Renal pelvis (tissue), 1 donor: ENCODE measurements at regions not wholly inside any gene's neighbourhood (a gene's known extent, or its start where the extent isn't known, plus 50 kb on each side); places are given as distances from the start of the nearest gene placed in this dataset.
"Not testable (repeated sequence)": the region's sequence is repeated elsewhere in the genome, so short reads cannot be mapped to it uniquely, and the experiment has no call there.

Experiments
- DNase-seq: peaks from one replicate; pipeline ENCODE4 v3.0.0-alpha.2; 2013

DNA sequence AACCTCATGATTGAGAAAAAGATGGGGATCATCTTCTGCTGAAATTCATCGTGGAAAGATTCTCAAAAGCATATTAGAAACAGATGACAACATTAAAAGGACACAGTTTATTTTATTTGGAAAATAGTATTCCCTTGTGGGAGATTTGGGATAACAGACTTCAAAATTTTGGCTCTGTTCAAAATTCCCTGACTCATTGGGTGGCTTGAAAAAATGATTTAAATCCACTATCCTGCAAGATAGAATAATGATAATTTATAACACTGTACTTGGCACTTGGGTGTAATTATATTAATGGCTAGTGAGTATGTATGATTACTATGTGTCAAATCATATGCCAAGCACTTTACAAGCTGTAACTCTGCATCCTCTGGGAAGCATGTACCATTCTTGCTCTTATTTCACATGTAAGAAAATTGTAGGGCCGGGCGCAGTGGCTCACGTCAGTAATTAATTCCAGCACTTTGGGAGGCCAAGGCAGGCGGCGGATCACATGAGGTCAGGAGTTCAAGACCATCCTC is 128.8 kb downstream of the LMNTD1 start:
- no peak for DNase-seq

GRCh38 chr12:25423355-25424050 is 129.6 kb downstream of the LMNTD1 start:
- DNase-seq = no peak

GRCh38 chr12:25422241-25422640 is 130.8 kb downstream of the LMNTD1 start:
- DNase-seq = no peak

DNA sequence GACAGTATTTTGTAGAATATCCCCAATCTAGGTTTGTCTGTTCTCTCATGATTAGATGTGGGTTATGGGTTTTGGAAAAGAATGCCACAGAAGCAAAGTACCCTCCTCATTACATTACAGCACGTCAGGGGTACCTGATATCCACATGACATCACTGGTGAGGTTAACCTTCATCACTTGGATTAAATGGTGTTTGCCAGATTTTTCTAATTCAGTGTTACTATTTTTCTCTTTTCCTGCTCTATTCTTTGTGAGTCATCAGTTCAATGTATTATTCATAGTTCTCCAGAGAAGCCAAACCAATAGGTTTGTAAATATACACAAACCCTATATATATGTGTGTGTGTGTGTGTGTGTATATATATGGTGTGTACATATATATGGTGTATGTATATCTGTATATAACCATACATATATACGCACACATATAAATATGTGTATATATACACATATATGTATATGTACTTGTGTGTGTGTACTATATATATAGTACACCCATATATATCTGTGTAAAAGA is 131.4 kb downstream of the LMNTD1 start:
- no peak for DNase-seq

- no peak for DNase-seq
Observed at GRCh38 chr12:25420116-25420515, 133.0 kb downstream of the LMNTD1 start.

DNA sequence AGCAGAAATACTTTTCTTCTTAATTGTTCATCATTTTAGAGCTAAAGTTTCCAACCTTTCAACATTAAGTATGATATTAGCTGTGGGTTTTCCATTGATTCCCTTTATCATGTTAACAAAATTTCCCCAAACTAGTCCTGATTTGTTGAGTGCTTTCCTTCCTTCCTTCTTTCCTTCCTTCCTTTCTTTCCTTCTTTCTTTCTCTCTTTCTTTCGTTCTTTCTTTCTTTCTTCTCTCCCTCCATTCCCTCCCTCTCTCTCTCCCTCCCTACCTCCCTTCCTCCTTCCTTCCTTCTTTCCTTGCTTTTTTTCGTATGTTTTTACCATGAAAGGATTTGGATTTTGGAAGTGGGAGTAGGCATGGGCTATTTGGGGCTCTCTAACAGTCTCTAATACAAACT is 133.5 kb downstream of the LMNTD1 start:
- DNase-seq = no peak

DNA sequence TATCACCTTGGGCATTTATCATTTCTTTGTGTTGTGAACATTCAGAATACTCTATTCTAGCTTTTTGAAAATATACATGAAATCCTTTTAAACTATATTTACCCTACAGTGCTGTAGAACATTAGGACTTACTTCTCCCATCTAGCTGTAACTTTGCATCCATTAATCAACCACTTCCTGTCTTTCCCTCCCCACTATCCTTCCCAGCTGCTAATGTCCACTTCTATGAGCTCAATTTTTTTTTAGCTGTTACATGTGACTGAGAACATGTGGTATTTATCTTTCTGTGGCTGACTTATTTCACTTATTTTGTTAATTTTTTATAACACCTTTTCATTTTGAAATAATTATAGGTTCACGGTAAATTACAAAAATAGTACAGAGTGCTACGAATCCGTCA is 136.0 kb downstream of the LMNTD1 start:
- peak; percentile 29 for DNase-seq

DNA sequence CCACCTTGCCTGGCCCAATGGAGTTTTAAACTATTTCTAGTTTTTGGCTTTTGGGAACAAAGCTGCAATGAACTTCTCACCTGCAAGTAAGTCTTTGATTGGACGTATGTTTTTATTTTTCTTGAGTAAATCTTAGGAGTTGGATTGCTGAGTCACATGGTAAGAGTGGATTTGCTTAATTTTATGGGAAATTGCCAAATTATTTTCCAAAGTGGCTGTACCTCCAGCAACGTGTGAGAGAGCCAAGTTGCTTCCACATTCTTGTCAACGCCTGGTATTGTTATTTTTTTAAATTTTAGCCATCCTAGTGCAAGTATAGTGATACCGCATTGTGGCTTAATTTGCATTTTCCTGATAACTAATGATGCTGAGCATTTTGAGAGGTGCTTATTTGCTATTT is 136.6 kb downstream of the LMNTD1 start:
- no peak for DNase-seq

DNA sequence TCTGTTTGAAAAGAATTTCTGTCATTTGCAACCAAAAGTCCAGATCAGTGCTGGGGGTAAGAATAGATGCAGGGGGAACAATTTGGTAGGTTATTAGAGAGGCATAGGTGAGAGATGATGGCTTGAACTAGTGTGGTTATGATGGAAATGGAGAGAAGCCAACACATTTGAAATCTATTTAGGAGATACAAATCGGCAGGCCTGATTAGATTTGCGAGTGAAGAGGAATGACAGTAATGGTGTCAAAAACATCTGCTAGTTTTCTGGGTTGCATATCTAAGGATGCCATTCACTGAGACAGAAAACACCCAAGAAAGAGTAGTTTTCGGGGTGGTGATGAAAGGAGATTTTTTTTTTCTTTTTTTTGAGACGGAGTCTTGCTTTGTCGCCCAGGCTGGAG is 138.1 kb downstream of the LMNTD1 start:
- no peak for DNase-seq

- DNase-seq = no peak
Observed at GRCh38 chr12:25412735-25413134, 140.3 kb downstream of the LMNTD1 start.

DNA sequence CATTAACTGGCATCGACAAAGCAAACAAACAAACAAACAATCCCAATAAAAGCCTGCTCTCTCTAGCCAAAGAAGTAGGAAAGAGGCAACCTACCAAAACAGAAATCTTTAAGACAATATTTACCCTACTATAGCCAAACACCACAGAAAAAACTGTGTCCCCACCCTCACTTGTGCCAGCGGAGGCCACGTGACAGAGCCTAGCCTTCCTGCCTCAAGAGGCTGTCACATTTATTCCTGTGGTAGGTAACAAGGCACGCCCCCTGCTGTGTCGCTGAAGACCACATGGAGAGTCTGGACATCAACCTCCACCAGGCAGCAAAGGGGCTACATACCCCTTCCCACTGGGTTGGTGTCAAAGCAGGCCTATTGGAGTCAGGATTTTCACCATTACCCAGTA is 148.1 kb downstream of the LMNTD1 start:
- no peak for DNase-seq

- DNase-seq = no peak
Observed at GRCh38 chr12:25401547-25402345, 151.0 kb upstream of the KRAS start.

DNA sequence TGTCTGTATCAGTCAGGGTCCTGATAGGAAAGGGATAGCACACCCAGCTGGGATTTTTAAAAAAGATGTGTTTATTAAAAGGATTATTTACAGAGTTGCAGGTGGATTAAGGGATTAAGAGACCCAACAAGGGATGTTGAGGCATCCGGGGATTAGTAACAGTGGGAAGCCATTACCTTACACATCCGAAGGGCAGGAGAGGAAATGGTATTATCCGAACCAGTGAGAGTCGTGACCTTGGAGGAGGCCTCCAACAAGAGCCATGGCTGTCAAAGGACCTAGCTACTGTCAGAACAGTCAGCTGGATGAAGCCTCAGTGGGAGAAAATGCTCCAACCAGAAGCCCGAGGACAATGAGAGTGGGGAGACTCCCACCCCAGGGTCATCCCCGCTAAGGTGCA is 146.3 kb upstream of the KRAS start:
- DNase-seq = no peak

DNA sequence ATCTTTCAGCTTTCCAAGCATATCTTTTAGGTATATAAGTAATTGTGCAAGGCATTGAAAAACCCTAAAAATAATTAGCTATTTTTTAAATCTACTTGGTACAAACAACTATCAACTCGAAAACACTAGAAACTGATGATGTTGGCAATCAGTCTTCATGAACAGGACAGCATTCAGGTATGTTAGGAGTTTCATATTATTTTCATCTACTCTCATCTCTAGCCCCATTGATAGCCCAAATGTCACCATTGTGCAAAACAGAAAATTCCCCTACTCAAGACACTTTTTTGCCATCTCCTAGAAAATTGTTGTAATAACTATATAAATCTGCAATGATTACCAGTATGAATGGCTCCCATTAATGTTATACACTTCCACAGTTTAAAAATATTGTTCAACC is 144.5 kb upstream of the KRAS start:
- DNase-seq = no peak

DNA sequence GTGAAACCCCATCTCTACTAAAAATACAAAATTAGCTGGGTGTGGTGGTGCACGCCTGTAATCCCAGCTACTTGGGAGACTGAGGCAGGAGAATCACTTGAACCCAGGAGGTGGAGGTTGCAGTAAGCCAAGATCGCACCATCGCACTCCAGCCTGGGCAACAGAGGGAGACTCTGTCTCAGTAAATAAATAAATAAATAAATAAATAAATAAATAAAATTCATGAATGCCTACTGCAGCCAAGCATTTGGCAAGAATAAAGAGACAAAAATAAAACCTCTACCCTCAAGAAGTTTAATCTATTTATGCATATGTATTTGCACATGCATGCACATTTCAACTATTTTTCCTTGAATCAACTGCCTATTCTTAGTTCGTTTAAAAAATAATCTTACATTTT is 144.0 kb upstream of the KRAS start:
- DNase-seq = not testable (repeated sequence)

DNA sequence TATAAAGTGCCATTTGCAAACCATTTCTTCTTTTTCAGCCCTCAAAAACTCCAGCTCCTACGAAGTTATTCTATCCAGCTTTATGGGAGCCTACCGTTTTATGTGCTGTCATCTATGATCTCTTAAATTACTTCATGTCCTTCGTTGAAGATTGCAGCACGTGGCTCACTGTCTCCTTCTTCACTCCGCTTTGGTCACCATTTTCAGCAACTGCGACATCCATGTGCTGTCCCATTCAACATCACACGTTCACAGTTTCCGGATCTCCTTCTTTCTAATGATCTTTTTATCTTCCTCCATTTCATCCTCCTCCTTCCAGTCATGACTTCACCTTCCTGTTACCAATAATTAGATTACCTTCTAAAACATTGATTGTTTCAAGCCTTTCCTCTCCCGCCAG is 143.3 kb upstream of the KRAS start:
- DNase-seq = no peak

- not testable (repeated sequence) for DNase-seq
Observed at GRCh38 chr12:25391346-25391745, 140.6 kb upstream of the KRAS start.

DNA sequence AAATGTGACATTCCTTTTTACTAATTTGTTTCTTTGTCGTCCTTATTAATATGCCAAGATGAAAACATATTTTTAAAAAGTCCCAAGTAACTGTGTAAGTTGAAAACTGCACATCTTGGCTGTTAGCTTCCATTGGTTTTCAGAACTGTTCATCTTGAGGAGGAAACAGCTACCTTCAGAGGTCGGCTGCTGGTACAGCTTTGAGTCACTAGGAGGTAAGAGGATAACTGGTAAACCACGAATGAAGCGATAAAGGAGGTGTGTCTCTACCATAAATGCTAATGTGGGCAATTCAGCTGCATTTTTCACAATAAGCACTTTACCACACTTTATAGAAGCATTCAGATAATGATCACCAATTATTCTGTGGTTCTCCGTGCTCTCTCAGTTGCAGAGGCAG is 137.5 kb upstream of the KRAS start:
- DNase-seq = no peak

DNA sequence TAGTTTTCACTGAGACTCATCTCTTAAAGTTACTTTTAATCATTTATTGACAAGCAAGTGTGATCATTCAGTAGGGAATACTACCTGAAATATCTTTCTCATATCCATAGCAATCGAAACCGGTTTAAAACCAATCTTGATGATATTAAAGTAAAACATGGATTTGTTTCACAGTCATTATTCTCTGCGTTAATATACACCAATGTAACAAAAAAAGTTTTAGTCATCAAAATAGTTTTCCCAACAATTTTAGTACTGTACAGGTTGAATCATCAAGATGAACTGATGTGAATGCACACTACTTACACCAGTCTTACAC is 137.0 kb upstream of the KRAS start:
- no peak for DNase-seq

GRCh38 chr12:25386831-25387731 is 136.4 kb upstream of the KRAS start:
- peak; percentile 91 for DNase-seq

DNA sequence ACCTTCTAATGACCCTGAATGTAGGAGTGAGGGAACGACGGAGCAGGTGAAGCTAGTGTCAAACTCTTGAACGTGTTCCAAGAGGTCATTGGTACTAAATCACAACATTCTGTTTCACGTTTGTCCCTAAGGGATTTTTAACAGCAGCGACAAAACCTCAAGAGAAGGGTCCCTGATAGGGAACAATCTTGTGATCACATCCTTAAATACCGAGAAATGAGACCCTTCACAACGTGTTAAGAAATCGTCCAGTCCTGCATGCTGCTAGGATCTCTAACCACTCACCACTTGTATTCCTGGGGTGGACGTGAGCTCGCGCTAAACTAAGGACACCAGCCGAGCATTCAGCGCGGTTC is 134.1 kb upstream of the KRAS start:
- no peak for DNase-seq
